Fibroblast of mammary gland (primary cell): ENCODE measurements at regions not wholly inside any gene's neighbourhood (a gene's known extent, or its start where the extent isn't known, plus 50 kb on each side); places are given as distances from the start of the nearest gene placed in this dataset.
"Not testable (repeated sequence)": the region's sequence is repeated elsewhere in the genome, so short reads cannot be mapped to it uniquely, and the experiment has no call there.

Source experiments
- DNase-seq: peaks from one replicate; pipeline ENCODE4 v3.0.0-alpha.2; 2010; ENCODE audit warnings: low read depth
- H3K4me3 ChIP-seq: 2 replicates; pipeline ENCODE4 v1.5.1; 2011; ENCODE audit warnings: low read depth, mild to moderate bottlenecking, low read length, moderate library complexity; ENCODE audit not compliant: control insufficient read depth
- CTCF ChIP-seq: conservative IDR thresholded peaks from 2 replicates; pipeline ENCODE4 v1.5.1; 2011; ENCODE audit warnings: low read depth, low read length, inconsistent platforms; ENCODE audit not compliant: control insufficient read depth, insufficient read depth

GRCh38 chr1:25017436-25018109, 87.5 kb upstream of the RUNX3 start:
- peak; percentile 52 for DNase-seq
- TF ChIP-seq CTCF, result no peak

GRCh38 chr1:25012966-25013962, 83.2 kb upstream of the RUNX3 start:
- no peak for DNase-seq
- TF ChIP-seq CTCF, result no peak

More at GRCh38 chr1:25017436-25018109, 87.5 kb upstream of the RUNX3 start:
- no peak overlapping the region for H3K4me3 ChIP-seq

GRCh38 chr1:25011943-25012638, 82.0 kb upstream of the RUNX3 start:
- TF ChIP-seq CTCF, result no peak
- no peak for DNase-seq
- no peak overlapping the region for H3K4me3 ChIP-seq

More at GRCh38 chr1:25012966-25013962, 83.2 kb upstream of the RUNX3 start:
- no peak overlapping the region for H3K4me3 ChIP-seq

- no peak for DNase-seq
- TF ChIP-seq CTCF, result no peak
- H3K4me3 ChIP-seq, result no peak overlapping the region
Measured at GRCh38 chr1:25011275-25011674, 81.2 kb upstream of the RUNX3 start.

- DNase-seq, result no peak
- TF ChIP-seq CTCF, result no peak
- H3K4me3 ChIP-seq, result no peak overlapping the region
Measured at GRCh38 chr1:25009671-25010262, 79.7 kb upstream of the RUNX3 start.

GRCh38 chr1:25008192-25008485, 78.1 kb upstream of the RUNX3 start:
- DNase-seq, result no peak
- TF ChIP-seq CTCF, result no peak
- no peak overlapping the region for H3K4me3 ChIP-seq

- DNase-seq, H3K4me3 ChIP-seq: not testable (repeated sequence)
Measured at GRCh38 chr1:25007390-25008191, 77.5 kb upstream of the RUNX3 start.
